GM19351 (cell line): ENCODE measurements at regions not wholly inside any gene's neighbourhood (a gene's known extent, or its start where the extent isn't known, plus 50 kb on each side); places are given as distances from the start of the nearest gene placed in this dataset.
"Not testable (repeated sequence)": the region's sequence is repeated elsewhere in the genome, so short reads cannot be mapped to it uniquely, and the experiment has no call there.

Source experiments
- ATAC-seq: cut with Tn5 transposase; IDR thresholded peaks from one replicate; pipeline ENCODE4 v1.9.1; 2021; ENCODE audit warnings: mild to moderate bottlenecking, moderate library complexity; ENCODE audit not compliant: unreplicated experiment

DNA sequence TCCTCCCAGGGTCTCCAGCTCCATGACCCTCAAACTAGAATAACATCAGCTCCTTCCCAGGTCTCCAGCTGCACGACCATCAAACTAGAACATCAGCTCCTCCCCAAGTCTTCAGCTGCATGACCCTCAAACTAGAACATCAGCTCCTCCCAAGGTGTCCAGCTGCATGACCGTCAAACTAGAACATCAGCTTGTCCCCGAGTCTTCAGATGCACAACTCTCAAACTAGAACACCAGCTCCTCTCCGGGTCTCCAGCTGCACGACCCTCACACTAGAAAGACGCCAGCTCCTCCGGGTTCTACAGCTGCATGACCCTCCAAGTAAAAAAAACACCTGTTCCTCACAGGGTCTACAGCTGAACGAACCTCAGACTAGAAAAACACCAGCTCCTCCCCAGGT lies 312.9 kb upstream of the TFPI start:
- ATAC-seq = no peak

DNA sequence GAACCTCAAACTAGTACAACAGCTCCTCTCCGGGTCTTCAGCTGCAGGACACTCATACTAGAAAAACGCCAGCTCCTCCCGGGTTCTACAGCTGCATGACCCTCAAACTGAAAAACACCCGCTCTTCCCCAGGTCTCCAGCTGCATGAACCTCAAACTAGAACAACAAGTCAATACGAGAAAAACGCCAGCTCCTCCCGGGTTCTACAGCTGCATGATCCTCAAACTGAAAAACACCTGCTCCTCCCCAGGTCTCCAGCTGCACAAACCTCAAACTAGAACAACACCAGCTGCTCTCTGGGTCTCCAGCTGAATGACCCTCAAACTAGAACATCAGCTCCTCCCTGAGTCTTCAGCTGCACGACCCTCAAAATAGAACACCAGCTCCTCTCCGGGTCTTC lies 315.0 kb upstream of the TFPI start:
- no peak for ATAC-seq

DNA sequence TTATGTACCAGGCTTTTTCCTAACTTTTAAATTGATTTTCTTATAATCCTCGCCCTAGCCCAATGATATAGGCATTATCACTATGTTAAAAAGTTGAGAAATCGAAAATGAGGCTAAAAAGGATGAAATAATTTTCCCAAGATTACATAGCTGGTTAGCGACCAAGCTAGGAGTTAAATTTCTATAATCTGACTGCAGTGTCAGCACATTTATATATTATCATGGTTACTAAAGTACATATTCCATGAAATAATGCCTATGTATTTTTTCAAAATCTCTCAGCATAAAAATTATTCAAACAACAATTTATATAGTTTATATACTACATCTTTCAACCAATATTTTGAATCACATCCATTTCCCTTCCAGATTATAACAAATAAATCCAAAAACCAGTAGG lies 317.3 kb upstream of the TFPI start:
- no peak for ATAC-seq

GRCh38 chr2:187873132-187873531 lies 318.9 kb upstream of the TFPI start:
- ATAC-seq = no peak

DNA sequence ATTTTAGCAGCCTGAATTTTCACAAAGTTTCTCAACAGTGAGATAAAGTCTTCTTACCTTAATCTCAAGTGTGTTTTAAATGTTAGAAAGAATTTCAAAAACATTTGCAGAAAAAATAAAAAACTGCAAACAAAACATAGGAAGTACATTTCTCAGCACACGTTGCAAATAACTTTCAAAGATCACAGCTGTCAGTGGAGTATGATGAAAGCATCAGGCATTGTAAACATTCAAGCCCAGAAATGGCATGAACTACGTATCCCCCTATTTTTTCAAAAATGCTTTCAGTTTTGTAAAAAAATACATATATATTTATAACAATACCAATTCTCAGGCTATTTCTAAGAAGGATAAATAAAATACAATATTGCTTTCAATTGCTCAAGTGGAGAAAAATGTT lies 320.6 kb upstream of the TFPI start:
- ATAC-seq = no peak

DNA sequence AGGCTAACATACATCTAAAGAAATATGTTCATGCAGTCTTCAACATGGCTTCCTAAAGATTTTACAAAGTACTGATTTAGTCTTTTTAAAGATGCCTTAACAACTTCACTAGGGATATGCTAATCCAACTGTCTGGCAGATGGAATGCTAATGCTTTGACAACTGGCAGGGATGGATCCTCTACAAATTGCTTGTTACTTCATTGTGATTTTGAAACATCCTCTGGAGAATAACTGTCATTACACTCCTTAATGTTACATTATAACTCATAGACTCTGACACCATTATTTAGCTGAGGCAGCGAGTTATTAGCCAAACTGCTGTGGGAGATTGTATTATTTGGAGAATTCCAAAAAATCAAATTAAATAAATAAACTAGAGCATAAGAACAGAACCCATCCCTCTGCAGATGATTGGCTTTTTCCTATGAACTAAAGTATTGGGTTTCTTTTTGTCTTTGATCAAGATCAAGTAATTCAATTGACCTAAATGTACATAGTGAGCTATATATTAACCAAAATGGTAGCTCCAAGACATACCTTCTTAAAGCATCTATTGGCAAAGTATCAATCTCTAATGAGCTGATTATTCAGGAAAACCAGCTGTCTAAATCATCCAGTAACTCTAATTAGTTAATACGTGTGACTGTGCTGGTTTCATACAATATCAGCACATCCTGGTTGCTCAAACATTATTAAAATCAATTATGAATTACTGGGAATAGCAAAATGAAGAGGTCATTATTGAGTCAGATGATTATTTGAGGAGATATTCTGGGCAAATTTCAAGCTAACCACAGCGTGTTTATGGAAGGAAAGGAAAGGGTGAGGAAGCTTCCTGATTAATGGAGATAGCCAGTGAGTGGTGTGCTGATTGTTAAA lies 321.3 kb upstream of the TFPI start:
- no peak for ATAC-seq

DNA sequence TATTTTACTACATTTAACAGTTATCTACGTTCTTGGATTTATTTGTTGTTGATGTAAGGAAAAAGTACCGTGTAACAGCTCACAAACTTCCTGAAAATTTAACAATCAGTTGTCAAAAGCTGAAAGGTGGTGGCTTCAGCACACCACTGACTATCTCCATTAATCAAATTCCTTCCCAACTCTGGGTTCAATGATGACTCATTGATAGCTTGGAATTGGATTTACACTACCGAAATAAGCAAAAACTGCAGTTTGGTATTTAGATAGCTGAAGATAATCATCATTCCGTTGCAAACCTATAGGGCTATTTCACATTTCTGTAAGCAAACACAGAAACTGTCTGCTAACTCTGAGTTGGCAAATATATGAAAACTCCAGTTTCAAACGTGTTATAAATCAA lies 322.3 kb upstream of the TFPI start:
- ATAC-seq = no peak

- no peak for ATAC-seq
Observed at GRCh38 chr2:187877391-187877790, 323.2 kb upstream of the TFPI start.

GRCh38 chr2:187878112-187878511 lies 323.9 kb upstream of the TFPI start:
- no peak for ATAC-seq

DNA sequence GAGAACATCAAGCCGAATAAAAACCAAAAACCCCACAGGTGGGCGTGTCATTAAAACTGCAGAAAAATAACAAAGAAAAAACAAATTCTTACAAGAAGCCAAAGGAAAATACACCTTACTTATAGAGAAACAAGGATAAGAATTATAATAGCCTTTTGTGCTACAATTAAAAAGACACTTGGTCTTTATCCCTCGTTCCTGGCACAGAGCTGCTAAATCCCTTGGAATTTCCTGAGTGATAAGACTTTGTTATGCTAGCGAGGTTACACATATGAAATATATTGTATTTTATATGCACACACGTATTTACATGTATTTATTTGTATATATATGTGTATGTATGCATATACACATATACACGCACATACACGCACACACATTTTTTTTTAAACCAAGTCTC lies 325.3 kb upstream of the TFPI start:
- ATAC-seq = no peak

GRCh38 chr2:187884003-187884402 lies 329.8 kb upstream of the TFPI start:
- ATAC-seq = no peak

DNA sequence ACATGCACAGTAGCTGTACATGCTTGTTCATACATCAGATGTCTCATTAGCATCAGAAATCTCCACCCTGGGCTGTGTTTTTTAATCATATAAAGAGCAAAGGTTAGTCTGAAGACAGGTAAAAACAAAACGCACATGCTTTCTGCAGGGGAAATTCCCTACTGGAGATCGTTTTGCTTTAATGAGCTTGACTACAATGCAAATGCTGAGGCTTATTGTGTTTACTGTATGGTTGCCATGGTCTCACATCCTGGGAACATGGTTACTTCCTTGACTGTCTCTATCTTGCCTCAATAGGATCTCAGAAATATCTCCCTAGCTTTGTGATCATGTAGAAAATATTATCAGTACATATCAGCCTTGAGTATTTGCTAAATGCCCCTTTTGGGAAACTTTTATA lies 336.5 kb upstream of the TFPI start:
- no peak for ATAC-seq

DNA sequence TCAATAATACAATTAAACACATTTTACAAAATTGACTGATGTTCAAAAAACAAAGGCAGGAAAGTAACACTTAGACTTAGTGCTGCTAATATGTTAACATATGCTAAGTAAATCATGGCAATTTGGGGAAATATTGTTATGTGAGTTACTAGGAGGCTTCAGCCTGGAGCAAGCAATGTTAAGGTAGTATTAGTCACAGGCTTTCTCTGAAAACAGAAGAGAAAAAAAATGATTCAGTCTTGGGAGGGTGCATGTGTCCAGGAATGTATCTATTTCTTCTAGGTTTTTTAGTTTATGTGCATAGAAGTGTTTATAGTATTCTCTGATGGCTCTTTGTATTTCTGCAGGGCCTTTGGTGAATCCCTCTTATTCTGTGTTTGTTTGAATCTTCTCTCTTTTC lies 345.8 kb upstream of the TFPI start:
- no peak for ATAC-seq

- no peak for ATAC-seq
Observed at GRCh38 chr2:187906021-187906420, 351.8 kb upstream of the TFPI start.

DNA sequence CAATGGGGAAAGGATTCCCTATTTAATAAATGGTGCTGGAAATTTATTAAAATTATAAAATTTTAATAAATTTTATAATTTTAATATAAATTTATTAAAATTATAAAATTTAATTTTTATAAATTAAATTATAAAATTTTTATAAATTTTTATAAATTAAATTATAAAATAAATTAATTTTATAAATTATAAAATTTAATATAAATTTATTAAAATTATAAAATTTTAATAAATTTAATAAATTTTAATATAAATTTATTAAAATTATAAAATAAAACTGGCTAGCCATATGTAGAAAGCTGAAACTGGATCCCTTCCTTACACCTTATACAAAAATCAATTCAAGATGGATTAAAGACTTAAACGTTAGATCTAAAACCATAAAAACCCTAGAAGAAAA lies 356.7 kb upstream of the TFPI start:
- not testable (repeated sequence) for ATAC-seq

DNA sequence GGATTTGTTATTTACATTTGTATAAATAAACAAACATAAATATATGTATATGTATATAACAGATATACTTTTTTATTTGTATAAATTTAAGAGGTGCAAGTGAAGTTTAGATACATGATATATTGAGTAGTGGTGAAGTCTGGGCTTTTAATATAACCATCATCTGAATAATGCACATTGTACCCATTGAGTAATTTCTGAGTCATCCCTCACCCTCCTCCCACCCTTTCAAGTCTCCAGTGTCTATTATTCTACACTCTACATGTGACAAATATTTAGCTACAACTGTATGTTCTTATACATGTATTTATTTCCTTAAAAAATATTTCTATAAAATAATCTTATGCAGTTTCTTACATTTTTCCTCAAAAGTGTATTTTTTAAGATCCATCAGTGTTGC lies 358.7 kb upstream of the TFPI start:
- no peak for ATAC-seq

GRCh38 chr2:187915810-187916209 lies 361.6 kb upstream of the TFPI start:
- no peak for ATAC-seq

DNA sequence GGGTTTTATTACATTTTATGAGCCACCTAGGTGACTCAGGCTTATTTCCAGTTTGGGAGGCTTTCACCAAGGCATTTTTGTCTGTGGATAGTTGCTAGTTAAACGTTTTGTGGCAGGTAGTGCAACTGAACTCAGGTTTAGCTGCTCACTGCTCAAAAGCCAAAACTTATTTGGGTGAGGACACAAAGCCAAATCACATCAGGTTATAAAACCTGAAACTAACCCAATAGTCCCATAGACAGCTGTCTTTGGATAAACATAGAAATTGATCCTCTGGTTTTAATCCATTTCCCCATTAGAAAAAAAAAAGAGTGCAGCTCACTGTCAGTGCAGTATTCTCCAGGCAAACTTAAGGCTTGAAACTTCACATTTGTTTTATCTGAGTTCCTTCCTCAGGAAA lies 362.6 kb upstream of the TFPI start:
- no peak for ATAC-seq

DNA sequence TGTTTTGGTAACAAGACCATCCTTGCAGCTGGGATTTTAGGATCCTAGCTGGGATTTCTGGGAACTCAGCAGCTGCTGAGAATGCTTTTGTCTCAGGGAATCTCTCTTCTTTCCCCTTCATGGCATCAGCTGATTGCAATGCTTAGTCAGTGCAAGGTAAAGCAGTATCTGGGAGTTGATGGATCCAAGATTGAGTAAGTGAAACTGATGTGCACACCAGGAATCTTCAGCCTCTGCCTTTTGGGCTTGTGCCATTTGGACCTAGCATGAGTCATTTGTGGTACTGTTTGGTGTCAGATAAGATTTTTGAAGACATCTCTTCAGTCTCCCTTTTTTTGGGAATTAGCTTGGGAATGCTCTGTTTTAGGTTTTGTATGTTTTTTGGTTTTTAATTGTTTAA lies 363.3 kb upstream of the TFPI start:
- ATAC-seq = no peak

DNA sequence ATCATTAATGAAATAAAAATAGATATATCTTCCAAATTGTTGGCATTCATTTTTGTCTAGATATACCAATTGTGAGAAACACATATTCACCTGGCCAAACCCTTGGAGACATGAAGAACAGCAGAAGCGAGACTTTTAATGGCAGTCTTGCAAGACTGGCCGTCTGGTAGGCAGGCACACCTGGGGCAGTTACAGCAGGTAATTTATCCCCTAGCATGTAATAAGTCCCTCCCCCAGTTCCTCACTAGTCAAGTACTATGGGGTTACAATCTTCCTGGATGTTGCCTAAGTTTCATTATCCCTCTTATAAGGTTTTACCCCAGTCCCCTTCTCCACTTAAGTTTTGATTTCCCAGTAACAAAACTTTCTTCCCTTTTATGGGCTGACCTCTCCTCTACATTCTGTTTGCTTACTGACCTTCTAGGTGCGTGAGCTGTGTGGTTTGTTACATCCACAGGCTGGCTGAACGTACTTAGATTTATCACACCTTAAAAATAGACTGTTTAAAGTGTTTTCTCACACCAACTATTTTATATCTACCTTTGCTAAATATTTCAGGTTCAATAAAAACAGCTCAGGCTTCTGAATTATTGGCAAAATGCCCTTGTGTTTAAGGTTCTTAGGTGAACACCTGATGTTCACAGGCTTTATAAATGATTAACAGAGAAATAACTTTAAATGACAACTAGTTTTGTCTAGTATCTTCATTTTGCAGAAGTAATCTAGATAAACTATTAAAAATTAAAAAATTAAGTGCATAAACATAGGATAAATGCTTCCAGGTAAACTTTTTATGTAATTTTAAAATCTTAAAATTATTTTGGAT lies 365.0 kb upstream of the TFPI start:
- ATAC-seq = no peak

GRCh38 chr2:187920511-187920910 lies 366.3 kb upstream of the TFPI start:
- ATAC-seq = no peak

DNA sequence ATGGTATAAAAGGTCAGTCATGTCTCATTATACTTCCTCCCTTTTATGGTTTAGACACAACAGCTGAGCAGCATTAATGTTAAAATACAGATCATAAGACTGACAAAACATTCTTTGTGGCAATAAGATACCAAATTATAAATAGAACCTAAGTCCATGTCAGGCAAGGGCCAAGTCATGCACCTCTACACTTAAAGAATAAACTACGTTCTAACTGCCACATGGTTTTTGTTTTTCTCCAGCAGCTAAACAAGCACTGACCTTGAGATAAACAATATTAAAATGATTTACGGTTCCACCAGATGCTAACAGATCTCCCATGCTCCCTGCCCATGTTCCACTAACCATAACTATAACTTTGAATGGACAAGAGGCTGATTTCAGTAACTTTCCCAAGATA lies 368.6 kb upstream of the TFPI start:
- no peak for ATAC-seq
